HG03342 (cell line): ENCODE measurements at regions not wholly inside any gene's neighbourhood (a gene's known extent, or its start where the extent isn't known, plus 50 kb on each side); places are given as distances from the start of the nearest gene placed in this dataset.
A peak's percentile ranks its signal among the peaks of the same experiment; 100 is the strongest.
"Not testable (repeated sequence)": the region's sequence is repeated elsewhere in the genome, so short reads cannot be mapped to it uniquely, and the experiment has no call there.

Experiments
- ATAC-seq: cut with Tn5 transposase; IDR thresholded peaks from one replicate; pipeline ENCODE4 v1.9.1; 2021; ENCODE audit warnings: mild to moderate bottlenecking, moderate library complexity; ENCODE audit not compliant: unreplicated experiment

- ATAC-seq = no peak
Observed at GRCh38 chr3:87898971-87899370, 159.8 kb downstream of the CGGBP1 start.

- ATAC-seq = no peak
Observed at GRCh38 chr3:87895983-87896382, 162.8 kb downstream of the CGGBP1 start.

GRCh38 chr3:87873136-87873535 lies 185.7 kb downstream of the CGGBP1 start:
- no peak for ATAC-seq

- no peak for ATAC-seq
Observed at GRCh38 chr3:87867001-87867400, 191.8 kb downstream of the CGGBP1 start.

GRCh38 chr3:87856126-87856525 lies 202.7 kb downstream of the CGGBP1 start:
- ATAC-seq = no peak

- no peak for ATAC-seq
Observed at GRCh38 chr3:87855616-87856015, 203.2 kb downstream of the CGGBP1 start.

- ATAC-seq = no peak
Observed at GRCh38 chr3:87855211-87855610, 203.6 kb downstream of the CGGBP1 start.

- no peak for ATAC-seq
Observed at GRCh38 chr3:87848003-87848402, 210.8 kb downstream of the CGGBP1 start.

GRCh38 chr3:87837076-87837475 lies 221.7 kb downstream of the CGGBP1 start:
- no peak for ATAC-seq

- ATAC-seq = no peak
Observed at GRCh38 chr3:87836026-87836425, 222.8 kb downstream of the CGGBP1 start.

- no peak for ATAC-seq
Observed at GRCh38 chr3:87835236-87835635, 223.6 kb downstream of the CGGBP1 start.

GRCh38 chr3:87834327-87834726 lies 224.5 kb downstream of the CGGBP1 start:
- ATAC-seq = no peak

GRCh38 chr3:87833039-87833377 lies 225.8 kb downstream of the CGGBP1 start:
- no peak for ATAC-seq

- no peak for ATAC-seq
Observed at GRCh38 chr3:87828046-87828445, 230.8 kb downstream of the CGGBP1 start.

GRCh38 chr3:87822563-87822962 lies 236.2 kb downstream of the CGGBP1 start:
- no peak for ATAC-seq

GRCh38 chr3:87813503-87813902 lies 245.3 kb downstream of the CGGBP1 start:
- not testable (repeated sequence) for ATAC-seq

GRCh38 chr3:87811953-87812352 lies 246.9 kb downstream of the CGGBP1 start:
- no peak for ATAC-seq

GRCh38 chr3:87810452-87811016 lies 248.3 kb downstream of the CGGBP1 start:
- ATAC-seq = no peak

GRCh38 chr3:87805670-87806069 lies 253.1 kb downstream of the CGGBP1 start:
- ATAC-seq = peak; percentile 80

GRCh38 chr3:87801409-87801808 lies 257.4 kb downstream of the CGGBP1 start:
- no peak for ATAC-seq

GRCh38 chr3:87800516-87800915 lies 258.3 kb downstream of the CGGBP1 start:
- no peak for ATAC-seq

- ATAC-seq = no peak
Observed at GRCh38 chr3:87798567-87798947, 260.2 kb downstream of the CGGBP1 start.

- ATAC-seq = no peak
Observed at GRCh38 chr3:87797872-87798566, 260.8 kb downstream of the CGGBP1 start.
